Activated naive CD8-positive, alpha-beta T cell treated with anti-CD3 and anti-CD28 coated beads, Interleukin-2, amount 50 U/mL, for 24 hours (primary cell): ENCODE measurements at regions not wholly inside any gene's neighbourhood (a gene's known extent, or its start where the extent isn't known, plus 50 kb on each side); places are given as distances from the start of the nearest gene placed in this dataset.
A peak's percentile ranks its signal among the peaks of the same experiment; 100 is the strongest.

Source experiments
- ATAC-seq: fragments of 150-1000 bp; cut with Tn5 transposase; one replicate; pipeline ENCODE4 v1.10.0; 2021
- DNase-seq: peaks from one replicate; pipeline ENCODE4 v3.0.0; 2021
- H3K27ac Mint-ChIP-seq: one replicate; pipeline ENCODE4 v1.8.0; 2021; ENCODE audit warnings: mild to moderate bottlenecking, mixed read lengths
- H3K27me3 Mint-ChIP-seq: one replicate; pipeline ENCODE4 v1.8.0; 2021; ENCODE audit warnings: mixed read lengths
- H3K36me3 Mint-ChIP-seq: one replicate; pipeline ENCODE4 v1.8.0; 2021; ENCODE audit warnings: low read depth, mixed read lengths
- H3K4me1 Mint-ChIP-seq: one replicate; pipeline ENCODE4 v1.8.0; 2021; ENCODE audit warnings: mixed read lengths
- H3K4me3 Mint-ChIP-seq: one replicate; pipeline ENCODE4 v1.8.0; 2021; ENCODE audit warnings: mild to moderate bottlenecking, moderate library complexity, mixed read lengths
- H3K9me3 Mint-ChIP-seq: one replicate; pipeline ENCODE4 v1.8.0; 2021; ENCODE audit warnings: mixed read lengths

GRCh38 chr6:20292905-20293304 is 80.6 kb upstream of the MBOAT1 start:
- no peak for ATAC-seq
- no peak overlapping the region for H3K4me3 Mint-ChIP-seq
- DNase-seq: no peak

GRCh38 chr6:20301256-20301655 is 89.0 kb upstream of the MBOAT1 start:
- Mint-ChIP-seq H3K4me3 (no peak overlapping the region), H3K27ac (no peak overlapping the region)
- ATAC-seq: no peak

More at GRCh38 chr6:20292905-20293304, 80.6 kb upstream of the MBOAT1 start:
- Mint-ChIP-seq H3K27ac (no peak overlapping the region), H3K4me1 (peaks cover 9% of the 10 kb centered on the region), H3K27me3 (no peaks in the 10 kb centered on the region), H3K36me3 (no peaks in the 10 kb centered on the region), H3K9me3 (no peaks in the 10 kb centered on the region)

DNA sequence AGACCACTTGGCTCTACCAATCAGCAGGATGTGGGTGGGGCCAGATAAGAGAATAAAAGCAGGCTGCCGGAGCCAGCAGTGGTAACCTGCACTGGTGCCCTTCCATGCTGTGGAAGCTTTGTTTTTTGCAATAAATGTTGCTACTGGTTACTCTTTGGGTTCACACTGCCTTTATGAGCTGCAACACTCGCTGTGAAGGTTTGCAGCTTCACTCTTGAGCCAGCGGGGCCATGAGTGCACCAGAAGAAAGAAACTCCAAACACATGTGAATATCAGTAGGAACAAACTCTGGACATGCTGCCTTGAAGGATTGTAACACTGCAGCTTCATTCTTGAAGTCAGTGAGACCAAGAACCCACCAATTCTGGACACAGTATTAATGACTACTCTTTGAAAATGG is 89.9 kb upstream of the MBOAT1 start:
- DNase-seq: no peak

More at GRCh38 chr6:20301256-20301655, 89.0 kb upstream of the MBOAT1 start:
- DNase-seq: no peak
- no peaks in the 10 kb centered on the region for H3K9me3 Mint-ChIP-seq
- H3K4me1 Mint-ChIP-seq: no peaks in the 10 kb centered on the region
- no peaks in the 10 kb centered on the region for H3K27me3 Mint-ChIP-seq
- no peaks in the 10 kb centered on the region for H3K36me3 Mint-ChIP-seq

DNA sequence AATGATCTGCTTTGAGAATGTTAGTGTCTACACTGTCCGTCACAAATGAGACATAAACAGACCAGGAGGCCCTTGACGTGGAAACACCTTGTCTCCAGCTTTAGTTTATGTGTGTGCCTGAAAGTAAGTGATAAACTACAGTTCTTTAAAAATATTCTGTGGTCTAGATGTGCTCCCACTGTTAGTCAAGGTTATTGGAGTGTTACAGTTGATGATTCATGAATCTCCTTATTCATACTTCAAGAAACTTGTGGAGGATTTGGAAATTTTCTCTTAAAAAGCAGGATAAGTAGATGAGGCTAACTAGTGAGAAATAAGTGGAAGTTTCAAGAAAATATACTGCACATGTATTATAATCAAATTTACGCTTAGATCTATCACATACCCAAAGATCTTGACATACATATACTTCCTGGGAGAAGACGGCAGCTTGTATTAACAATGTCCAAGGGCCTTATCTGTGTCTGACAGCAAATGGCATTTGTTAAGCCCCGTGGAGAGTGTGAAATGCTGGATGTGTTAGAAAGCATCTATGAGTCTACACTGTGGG is 90.5 kb upstream of the MBOAT1 start:
- Mint-ChIP-seq H3K27me3 (no peaks in the 10 kb centered on the region), H3K27ac (no peak overlapping the region), H3K36me3 (no peaks in the 10 kb centered on the region), H3K4me1 (no peaks in the 10 kb centered on the region), H3K4me3 (no peak overlapping the region), H3K9me3 (no peaks in the 10 kb centered on the region)
- DNase-seq: no peak
- no peak for ATAC-seq

More for the DNA sequence above, 89.9 kb upstream of the MBOAT1 start:
- Mint-ChIP-seq H3K9me3 (no peaks in the 10 kb centered on the region), H3K4me3 (no peak overlapping the region), H3K4me1 (no peaks in the 10 kb centered on the region), H3K27ac (no peak overlapping the region), H3K27me3 (no peaks in the 10 kb centered on the region), H3K36me3 (no peaks in the 10 kb centered on the region)
- ATAC-seq: no peak

GRCh38 chr6:20306491-20306890 is 94.2 kb upstream of the MBOAT1 start:
- no peak overlapping the region for H3K4me3 Mint-ChIP-seq
- ATAC-seq: no peak
- H3K36me3 Mint-ChIP-seq: no peaks in the 10 kb centered on the region
- H3K27me3 Mint-ChIP-seq: no peaks in the 10 kb centered on the region
- no peak for DNase-seq
- peaks cover 4% of the 10 kb centered on the region for H3K9me3 Mint-ChIP-seq
- H3K4me1 Mint-ChIP-seq: no peaks in the 10 kb centered on the region
- no peak overlapping the region for H3K27ac Mint-ChIP-seq

- no peak for ATAC-seq
- Mint-ChIP-seq H3K4me1 (no peaks in the 10 kb centered on the region), H3K4me3 (no peak overlapping the region), H3K27ac (no peak overlapping the region), H3K9me3 (peaks cover 4% of the 10 kb centered on the region), H3K36me3 (no peaks in the 10 kb centered on the region), H3K27me3 (no peaks in the 10 kb centered on the region)
- no peak for DNase-seq
Measured at GRCh38 chr6:20309186-20309585, 92.5 kb upstream of the E2F3 start.

- Mint-ChIP-seq H3K27me3 (no peaks in the 10 kb centered on the region), H3K36me3 (no peaks in the 10 kb centered on the region), H3K9me3 (peaks cover 4% of the 10 kb centered on the region), H3K27ac (no peak overlapping the region), H3K4me3 (no peak overlapping the region), H3K4me1 (no peaks in the 10 kb centered on the region)
- no peak for ATAC-seq
- no peak for DNase-seq
Measured at GRCh38 chr6:20310185-20310584, 91.5 kb upstream of the E2F3 start.

GRCh38 chr6:20312606-20313005 is 89.1 kb upstream of the E2F3 start:
- H3K4me1 Mint-ChIP-seq: no peaks in the 10 kb centered on the region
- peaks cover 4% of the 10 kb centered on the region for H3K9me3 Mint-ChIP-seq
- H3K27ac Mint-ChIP-seq: no peak overlapping the region
- ATAC-seq (no peak), DNase-seq (no peak)
- no peaks in the 10 kb centered on the region for H3K27me3 Mint-ChIP-seq
- H3K4me3 Mint-ChIP-seq: no peak overlapping the region
- no peaks in the 10 kb centered on the region for H3K36me3 Mint-ChIP-seq

DNA sequence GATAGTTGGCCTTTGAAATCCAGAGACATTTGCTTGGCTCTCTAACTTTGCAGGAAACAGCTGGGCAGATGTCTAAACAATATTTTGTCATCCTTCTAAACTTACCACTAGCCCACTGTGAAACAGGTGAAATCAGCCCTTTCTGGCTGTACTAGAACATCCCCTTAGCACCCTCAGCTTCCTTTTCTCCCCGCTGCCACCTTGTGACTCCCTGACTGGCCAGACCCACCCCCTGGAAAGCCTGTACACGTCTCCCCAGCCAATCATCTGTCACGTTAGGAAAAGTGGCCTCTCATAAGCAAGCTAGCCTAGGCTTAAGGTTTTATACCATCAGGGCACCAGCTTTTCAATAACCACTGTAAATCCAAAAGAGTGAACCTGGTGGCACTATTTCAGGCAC is 88.6 kb upstream of the E2F3 start:
- no peak for ATAC-seq
- DNase-seq: no peak
- Mint-ChIP-seq H3K9me3 (peaks cover 4% of the 10 kb centered on the region), H3K4me3 (no peak overlapping the region), H3K36me3 (no peaks in the 10 kb centered on the region), H3K27me3 (no peaks in the 10 kb centered on the region), H3K27ac (no peak overlapping the region), H3K4me1 (no peaks in the 10 kb centered on the region)

DNA sequence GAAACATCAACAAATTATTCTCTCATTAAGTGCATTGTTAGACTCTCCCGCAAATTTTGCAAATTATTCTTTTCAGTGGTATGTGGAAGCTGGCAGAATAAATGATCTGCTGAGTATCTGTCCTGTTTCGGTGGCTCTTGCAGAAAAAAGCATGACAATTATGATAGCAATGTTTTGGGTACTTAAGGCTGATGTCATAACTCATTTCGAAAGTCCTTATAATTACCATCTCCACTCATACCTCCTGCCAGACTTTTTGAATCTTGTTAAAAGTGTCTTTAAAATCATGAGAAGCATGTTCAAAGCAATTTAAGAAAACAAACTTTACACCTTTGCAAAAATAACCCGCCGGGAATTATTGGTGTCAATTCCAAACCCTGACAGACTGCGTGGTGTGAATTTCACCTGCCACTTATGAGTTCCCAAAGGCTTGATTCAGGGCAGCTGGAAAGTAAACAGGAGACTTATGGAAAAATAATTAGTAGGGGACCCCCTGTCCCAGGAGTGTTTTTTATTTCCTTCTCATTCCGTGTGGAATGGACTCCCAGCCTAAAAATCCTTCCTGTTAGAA is 87.6 kb upstream of the E2F3 start:
- Mint-ChIP-seq H3K27me3 (no peaks in the 10 kb centered on the region), H3K4me3 (no peak overlapping the region), H3K9me3 (peaks cover 4% of the 10 kb centered on the region), H3K27ac (no peak overlapping the region), H3K36me3 (no peaks in the 10 kb centered on the region), H3K4me1 (no peaks in the 10 kb centered on the region)
- DNase-seq (no peak), ATAC-seq (no peak)

- peaks cover 2% of the 10 kb centered on the region for H3K36me3 Mint-ChIP-seq
- H3K4me3 Mint-ChIP-seq: no peak overlapping the region
- H3K27me3 Mint-ChIP-seq: no peaks in the 10 kb centered on the region
- DNase-seq (no peak), ATAC-seq (no peak)
- H3K4me1 Mint-ChIP-seq: peaks cover 9% of the 10 kb centered on the region
- H3K9me3 Mint-ChIP-seq: peaks cover 9% of the 10 kb centered on the region
- no peak overlapping the region for H3K27ac Mint-ChIP-seq
Measured at GRCh38 chr6:20314866-20315845, 86.5 kb upstream of the E2F3 start.

GRCh38 chr6:20317430-20317829 is 84.2 kb upstream of the E2F3 start:
- H3K4me3 Mint-ChIP-seq: no peak overlapping the region
- ATAC-seq (no peak), DNase-seq (no peak)

DNA sequence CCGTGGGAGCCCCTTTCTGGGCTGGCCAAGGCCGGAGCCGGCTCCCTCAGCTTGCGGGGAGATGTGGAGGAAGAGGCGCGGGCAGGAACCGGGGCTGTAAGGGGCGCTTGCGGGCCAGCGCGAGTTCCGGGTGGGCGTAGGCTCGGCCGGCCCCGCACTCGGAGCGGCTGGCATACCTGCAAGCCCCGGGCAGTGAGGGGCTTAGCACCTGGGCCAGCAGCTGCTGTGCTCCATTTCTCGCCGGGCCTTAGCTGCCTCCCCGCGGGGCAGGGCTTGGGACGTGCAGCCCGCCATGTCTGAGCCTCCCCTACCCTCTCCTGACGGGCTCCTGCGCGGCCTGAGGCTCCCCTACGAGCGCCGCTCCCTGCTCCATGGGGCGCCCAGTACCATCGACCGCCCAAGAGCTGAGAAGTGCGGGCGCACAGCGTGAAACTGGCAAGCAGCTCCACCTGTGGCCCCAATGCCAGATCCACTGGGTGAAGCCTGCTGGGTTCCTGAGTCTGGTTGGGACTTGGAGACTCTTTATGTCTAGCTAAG is 82.8 kb upstream of the E2F3 start:
- no peak for ATAC-seq
- no peak overlapping the region for H3K4me3 Mint-ChIP-seq

More at GRCh38 chr6:20317430-20317829, 84.2 kb upstream of the E2F3 start:
- peaks cover 15% of the 10 kb centered on the region for H3K4me1 Mint-ChIP-seq
- H3K27ac Mint-ChIP-seq: no peak overlapping the region
- H3K27me3 Mint-ChIP-seq: no peaks in the 10 kb centered on the region
- H3K9me3 Mint-ChIP-seq: peaks cover 7% of the 10 kb centered on the region
- H3K36me3 Mint-ChIP-seq: peaks cover 2% of the 10 kb centered on the region

DNA sequence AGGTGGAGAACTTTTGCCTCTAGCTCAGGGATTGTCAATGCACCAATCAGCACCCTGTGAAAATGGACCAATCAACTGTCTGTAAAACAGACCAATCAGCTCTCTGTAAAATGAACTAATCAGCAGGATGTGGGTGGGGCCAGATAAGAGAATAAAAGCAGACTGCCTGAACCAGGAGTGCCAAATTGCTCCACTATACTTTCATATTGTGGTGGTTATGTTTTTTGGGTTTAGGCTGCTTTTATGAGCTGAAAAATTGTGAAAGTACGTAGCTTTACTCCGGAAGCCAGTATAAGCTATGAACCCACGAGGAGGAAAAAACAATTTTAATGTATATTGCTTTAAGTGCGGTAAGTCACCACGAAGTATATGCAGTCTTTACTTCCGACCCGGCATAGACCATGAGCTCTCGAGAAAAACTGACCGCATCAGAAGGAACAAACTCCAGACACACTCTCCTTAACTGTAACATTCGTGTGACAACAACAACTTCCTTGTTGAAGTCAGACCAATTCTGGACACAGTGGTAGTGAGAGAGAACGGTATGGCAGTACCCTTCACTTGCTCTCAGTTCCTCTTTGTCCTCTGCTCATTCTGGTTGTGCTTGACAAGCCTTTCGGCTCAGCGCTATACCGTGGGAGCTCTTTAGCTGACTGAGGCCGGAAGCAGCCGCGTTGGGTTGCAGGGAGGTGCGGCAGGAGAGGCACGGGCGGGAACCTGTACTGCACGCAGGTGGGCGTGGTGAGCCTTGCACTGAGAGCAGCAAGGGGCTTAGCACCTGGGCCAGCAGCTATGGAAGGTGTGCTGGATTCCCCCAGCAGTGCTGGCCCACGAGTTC is 81.9 kb upstream of the E2F3 start:
- H3K4me1 Mint-ChIP-seq: peaks cover 15% of the 10 kb centered on the region
- no peaks in the 10 kb centered on the region for H3K27me3 Mint-ChIP-seq

More for the DNA sequence above, 82.8 kb upstream of the E2F3 start:
- Mint-ChIP-seq H3K4me1 (peaks cover 15% of the 10 kb centered on the region), H3K27ac (peak overlapping the region; percentile 92), H3K36me3 (peaks cover 2% of the 10 kb centered on the region), H3K9me3 (peaks cover 7% of the 10 kb centered on the region), H3K27me3 (no peaks in the 10 kb centered on the region)
- DNase-seq: no peak

More for the DNA sequence above, 81.9 kb upstream of the E2F3 start:
- peak overlapping the region; percentile 92 for H3K27ac Mint-ChIP-seq
- peaks cover 2% of the 10 kb centered on the region for H3K36me3 Mint-ChIP-seq
- H3K4me3 Mint-ChIP-seq: peak overlapping the region; percentile 81
- ATAC-seq: peak; percentile 95
- peaks cover 7% of the 10 kb centered on the region for H3K9me3 Mint-ChIP-seq
- peak; percentile 75 for DNase-seq
